Left ventricle myocardium inferior (tissue), 1 donor: ENCODE measurements at regions not wholly inside any gene's neighbourhood (a gene's known extent, or its start where the extent isn't known, plus 50 kb on each side); places are given as distances from the start of the nearest gene placed in this dataset.

Experiments used
- DNase-seq: peaks from one replicate; pipeline ENCODE4 v3.0.0-alpha.2; 2020
- H3K27ac ChIP-seq: fragments of 200-600 bp; replicated peaks from 2 replicates; pipeline ENCODE4 v1.8.0; 2021
- H3K27me3 ChIP-seq: fragments of 200-600 bp; 2 replicates; pipeline ENCODE4 v1.8.0; 2021; ENCODE audit warnings: low read depth
- H3K36me3 ChIP-seq: fragments of 200-600 bp; 2 replicates; pipeline ENCODE4 v1.8.0; 2021
- H3K4me1 ChIP-seq: fragments of 200-600 bp; 2 replicates; pipeline ENCODE4 v1.8.0; 2021
- H3K4me3 ChIP-seq: fragments of 200-600 bp; 2 replicates; pipeline ENCODE4 v1.8.0; 2021; ENCODE audit warnings: mild to moderate bottlenecking, moderate library complexity
- H3K9me3 ChIP-seq: fragments of 200-600 bp; replicated peaks from 2 replicates; pipeline ENCODE4 v1.8.0; 2021
- CTCF ChIP-seq: fragments of 200-600 bp; IDR thresholded peaks from 2 replicates; pipeline ENCODE4 v1.8.0; 2021; ENCODE audit warnings: antibody characterized with exemption, mild to moderate bottlenecking, borderline replicate concordance
- intact Hi-C: fragments of 100-400 bp; cut with micrococcal nuclease; formaldehyde crosslinking; loops from one replicate; pipeline ENCODE4 v1.11.0; 2022
- donor health status: DM: no; HTN: yes; CAD: no; lungs with severe emphysema.

DNA sequence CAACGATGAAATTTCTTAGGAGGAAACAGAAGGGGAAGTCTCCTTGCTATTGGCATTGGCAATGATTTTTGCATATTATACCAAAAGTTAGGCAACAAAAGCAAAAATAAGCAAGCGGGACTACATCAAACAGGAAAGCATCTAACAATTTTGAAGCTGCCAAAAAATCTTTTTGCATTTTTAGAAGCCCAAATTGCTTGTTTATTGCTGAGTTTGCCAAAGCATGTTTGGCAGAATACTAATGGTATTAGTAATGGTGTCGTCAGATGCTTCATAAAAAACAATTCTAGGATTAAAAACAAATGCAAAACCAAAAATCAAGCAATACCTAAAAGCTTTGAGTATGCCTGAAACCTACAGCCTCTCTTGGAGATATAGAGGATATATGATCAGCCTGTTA is 80.0 kb downstream of the GALR1 start:
- TF ChIP-seq CTCF, result no peak
- intact Hi-C loops, result no loop called here
- H3K27me3 ChIP-seq, result peaks cover 19% of the 10 kb centered on the region
- H3K36me3 ChIP-seq, result no peaks in the 10 kb centered on the region
- no peak overlapping the region for H3K4me3 ChIP-seq
- no peaks in the 10 kb centered on the region for H3K4me1 ChIP-seq
- DNase-seq, result no peak
- H3K9me3 ChIP-seq, result peaks cover 20% of the 10 kb centered on the region
- no peak overlapping the region for H3K27ac ChIP-seq

- intact Hi-C loops, result no loop called here
- H3K9me3 ChIP-seq, result no peaks in the 10 kb centered on the region
- no peak overlapping the region for H3K27ac ChIP-seq
- no peak overlapping the region for H3K4me3 ChIP-seq
- no peaks in the 10 kb centered on the region for H3K4me1 ChIP-seq
- no peak for TF ChIP-seq CTCF
- no peaks in the 10 kb centered on the region for H3K36me3 ChIP-seq
- H3K27me3 ChIP-seq, result peaks cover 69% of the 10 kb centered on the region
- DNase-seq, result no peak
These were observed 85.2 kb downstream of the GALR1 start for GRCh38 chr18:77334876-77335275.

GRCh38 chr18:77337604-77338003 is 88.0 kb downstream of the GALR1 start:
- TF ChIP-seq CTCF, result no peak
- H3K9me3 ChIP-seq, result no peaks in the 10 kb centered on the region
- no peak for DNase-seq
- H3K27me3 ChIP-seq, result peaks cover 80% of the 10 kb centered on the region
- H3K36me3 ChIP-seq, result no peaks in the 10 kb centered on the region
- H3K4me3 ChIP-seq, result no peak overlapping the region
- intact Hi-C loops, result no loop called here
- H3K27ac ChIP-seq, result no peak overlapping the region
- no peaks in the 10 kb centered on the region for H3K4me1 ChIP-seq

DNA sequence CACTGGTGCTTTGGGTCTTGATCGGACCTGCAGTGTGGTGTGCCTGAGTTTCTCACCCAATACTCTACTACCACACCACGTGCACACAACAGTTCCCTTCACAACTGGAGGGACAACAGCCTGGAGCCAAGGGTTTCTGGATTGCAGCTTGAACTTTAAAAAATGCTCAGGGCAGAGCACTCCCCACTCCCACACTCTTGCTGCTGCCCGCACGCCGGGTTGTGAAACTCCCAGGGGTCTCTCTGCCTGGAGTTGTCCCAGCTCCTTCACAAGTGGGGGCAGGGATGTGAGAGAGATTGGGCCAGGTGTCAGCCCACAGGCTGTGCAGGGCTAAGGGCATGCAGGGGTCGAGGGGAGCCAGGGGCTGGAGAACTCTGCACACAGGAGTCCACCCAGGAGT is 89.4 kb downstream of the GALR1 start:
- intact Hi-C loops, result no loop called here
- Histone ChIP-seq H3K36me3 (no peaks in the 10 kb centered on the region), H3K27ac (no peak overlapping the region), H3K9me3 (no peaks in the 10 kb centered on the region), H3K4me3 (no peak overlapping the region), H3K4me1 (no peaks in the 10 kb centered on the region), H3K27me3 (peaks cover 88% of the 10 kb centered on the region)
- no peak for TF ChIP-seq CTCF
- DNase-seq, result no peak

GRCh38 chr18:77339623-77340022 is 90.0 kb downstream of the GALR1 start:
- no peak for TF ChIP-seq CTCF
- H3K27me3 ChIP-seq, result peaks cover 88% of the 10 kb centered on the region
- H3K4me3 ChIP-seq, result no peak overlapping the region
- DNase-seq, result no peak
- no peaks in the 10 kb centered on the region for H3K4me1 ChIP-seq
- no peak overlapping the region for H3K27ac ChIP-seq
- intact Hi-C loops, result no loop called here
- H3K9me3 ChIP-seq, result no peaks in the 10 kb centered on the region
- H3K36me3 ChIP-seq, result no peaks in the 10 kb centered on the region

DNA sequence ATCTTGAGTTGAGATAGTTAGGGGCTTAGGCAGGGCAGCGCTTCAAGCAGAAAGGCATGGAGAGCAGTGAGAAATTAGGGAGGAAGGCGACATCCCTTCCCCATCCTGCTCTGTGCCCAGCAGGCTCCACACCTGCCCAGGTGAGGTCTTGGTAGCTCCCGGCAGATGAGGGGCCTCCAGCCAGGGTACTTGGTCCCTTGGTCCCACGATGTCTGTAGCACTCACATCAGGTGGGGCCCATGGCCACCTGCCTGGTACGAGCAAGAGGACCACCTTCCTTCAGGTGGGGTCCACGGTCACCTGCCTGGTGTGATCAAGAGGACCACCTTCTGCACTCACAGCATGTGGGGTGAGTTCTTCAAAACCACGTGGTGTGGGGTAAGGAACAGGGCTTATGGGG is 91.2 kb downstream of the GALR1 start:
- TF ChIP-seq CTCF, result no peak
- intact Hi-C loops, result no loop called here

More for the DNA sequence above, 91.2 kb downstream of the GALR1 start:
- Histone ChIP-seq H3K4me1 (no peaks in the 10 kb centered on the region), H3K36me3 (no peaks in the 10 kb centered on the region), H3K27ac (no peak overlapping the region), H3K4me3 (no peak overlapping the region), H3K9me3 (no peaks in the 10 kb centered on the region), H3K27me3 (peaks cover 79% of the 10 kb centered on the region)
- no peak for DNase-seq
